LNCAP (cell line): ENCODE measurements at regions not wholly inside any gene's neighbourhood (a gene's known extent, or its start where the extent isn't known, plus 50 kb on each side); places are given as distances from the start of the nearest gene placed in this dataset.

Experiments used
- CTCF ChIP-seq: fragments of 450-650 bp; IDR thresholded peaks from 2 replicates; pipeline ENCODE4 v1.5.1; 2017; ENCODE audit warnings: mild to moderate bottlenecking

DNA sequence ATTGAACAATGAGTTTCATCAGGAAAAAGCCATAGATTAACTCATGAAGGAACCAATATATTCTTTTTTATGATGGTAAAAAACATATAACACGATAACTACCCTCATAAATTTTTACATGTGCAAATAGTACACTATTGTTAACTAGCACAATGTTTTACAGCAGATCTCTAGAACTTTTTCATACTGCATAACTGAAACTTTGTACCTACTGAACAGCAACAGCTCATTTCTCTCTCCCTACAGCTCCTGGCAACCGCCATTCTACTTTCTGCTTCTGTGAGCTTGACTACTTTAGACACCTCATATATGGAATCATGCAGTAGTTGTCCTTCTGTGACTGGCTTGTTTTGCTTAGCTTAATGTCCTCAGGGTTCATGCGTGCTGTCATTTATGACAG, 235.4 kb downstream of the NFKBIZ start:
- TF ChIP-seq CTCF = no peak

DNA sequence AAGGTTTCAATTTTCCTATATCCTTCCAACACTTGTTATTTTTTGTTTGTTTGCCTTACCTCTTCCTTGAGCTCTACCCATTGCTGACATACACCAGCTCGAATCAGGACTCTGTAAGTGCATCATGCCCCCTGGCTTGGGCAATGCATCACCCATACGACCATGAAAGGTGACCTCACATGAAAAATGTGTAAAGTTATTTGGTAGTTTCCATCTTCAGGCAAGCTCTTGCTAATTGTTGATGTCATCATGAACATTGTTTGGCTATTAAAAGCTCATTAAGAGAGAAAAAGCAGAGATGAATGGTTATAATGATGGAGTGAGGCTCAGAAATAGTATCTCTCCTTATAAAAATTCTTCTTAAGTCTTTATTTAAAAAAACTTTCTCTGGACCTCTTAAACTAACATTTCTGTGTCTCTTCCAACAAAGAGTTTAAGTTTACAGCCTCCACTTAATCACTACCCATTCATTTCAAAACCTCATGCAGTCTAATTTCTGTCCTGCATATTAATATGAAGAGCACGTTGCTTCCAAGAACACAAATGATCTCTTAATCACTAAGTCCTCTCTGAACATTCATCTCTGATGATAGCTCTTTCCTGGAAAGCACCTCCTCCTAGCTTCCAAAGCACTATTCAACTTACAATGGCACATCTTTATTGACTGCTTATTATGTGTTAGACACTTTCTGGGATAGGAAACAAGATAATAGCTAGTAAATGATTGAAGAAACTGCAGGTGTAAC, 236.3 kb downstream of the NFKBIZ start:
- TF ChIP-seq CTCF = no peak

GRCh38 chr3:102087236-102087635, 237.9 kb downstream of the NFKBIZ start:
- TF ChIP-seq CTCF = no peak

DNA sequence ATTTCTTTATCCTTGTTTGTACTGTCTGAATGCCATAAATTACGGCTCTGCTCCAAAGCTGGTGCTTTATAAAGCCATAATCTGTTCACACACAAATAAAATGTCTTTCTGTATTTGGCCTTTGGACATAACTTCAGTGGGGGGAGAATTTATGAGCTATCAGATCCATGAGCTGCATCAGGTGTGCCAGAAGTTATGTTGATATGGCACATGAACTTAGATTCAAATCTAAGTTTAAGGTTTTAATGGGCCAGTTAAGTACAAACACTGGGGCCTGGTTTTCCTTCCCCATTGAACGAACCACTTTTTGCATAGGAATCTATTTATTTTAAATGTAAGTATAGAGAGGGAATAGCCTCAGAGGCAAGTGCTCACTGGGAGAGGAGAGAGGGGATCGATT, 239.9 kb downstream of the NFKBIZ start:
- no peak for TF ChIP-seq CTCF

- no peak for TF ChIP-seq CTCF
These were observed 240.8 kb downstream of the NFKBIZ start for GRCh38 chr3:102089904-102090720.

DNA sequence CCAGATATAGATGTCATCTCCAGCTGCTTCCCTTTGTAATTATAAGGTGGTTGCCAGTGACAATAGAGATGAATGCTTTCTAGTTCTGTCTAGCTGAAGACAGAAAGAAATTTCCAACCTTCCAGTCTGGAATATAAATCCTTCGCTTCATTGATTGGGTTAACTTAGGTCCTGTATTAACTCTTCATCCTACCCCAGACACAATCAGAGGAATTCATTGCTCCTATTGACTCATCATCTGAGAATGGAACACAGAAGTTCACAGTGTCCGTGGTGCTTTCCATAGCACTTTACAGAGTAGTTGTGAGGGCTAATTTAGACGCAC, 241.4 kb downstream of the NFKBIZ start:
- TF ChIP-seq CTCF = no peak

GRCh38 chr3:102091358-102091757, 242.0 kb downstream of the NFKBIZ start:
- TF ChIP-seq CTCF = no peak
